ENCODE measurements at regions not wholly inside any gene's neighbourhood (a gene's known extent, or its start where the extent isn't known, plus 50 kb on each side); places are given as distances from the start of the nearest gene placed in this dataset.

GRCh38 chr4:162565730-162566129, 401.9 kb upstream of the FSTL5 start:
- ATAC-seq, result no peak
- H3K27me3 ChIP-seq, result no peaks in the 10 kb centered on the region
- no peaks in the 10 kb centered on the region for H3K36me3 ChIP-seq
- no peak overlapping the region for H3K27ac ChIP-seq
- no peak overlapping the region for H3K4me3 ChIP-seq
- H3K4me1 ChIP-seq, result no peaks in the 10 kb centered on the region
- TF ChIP-seq CTCF (IDR thresholded peaks at IDR 0.05), result no peak
- no peaks in the 10 kb centered on the region for H3K9me3 ChIP-seq
- no peak for DNase-seq
- intact Hi-C loops (cut with DNase I), result no loop called here

- no peak for TF ChIP-seq CTCF (IDR thresholded peaks at IDR 0.05)
- intact Hi-C loops (cut with DNase I), result no loop called here
- Histone ChIP-seq H3K4me1 (no peaks in the 10 kb centered on the region), H3K4me3 (no peak overlapping the region), H3K27me3 (no peaks in the 10 kb centered on the region), H3K36me3 (no peaks in the 10 kb centered on the region), H3K27ac (no peak overlapping the region), H3K9me3 (peaks cover 0 to 4% of the 10 kb centered on the region in 2 donors)
- ATAC-seq (no peak), DNase-seq (no peak)
Measured at GRCh38 chr4:162560073-162560472, 396.3 kb upstream of the FSTL5 start.

- no peak for DNase-seq
- H3K9me3 ChIP-seq, result peaks cover 0 to 6% of the 10 kb centered on the region in 2 donors
- TF ChIP-seq CTCF (IDR thresholded peaks at IDR 0.05), result no peak
- no peak overlapping the region for H3K27ac ChIP-seq
- intact Hi-C loops (cut with DNase I), result no loop called here
- no peaks in the 10 kb centered on the region for H3K36me3 ChIP-seq
- no peaks in the 10 kb centered on the region for H3K27me3 ChIP-seq
- no peak for ATAC-seq
- no peaks in the 10 kb centered on the region for H3K4me1 ChIP-seq
- no peak overlapping the region for H3K4me3 ChIP-seq
Measured at GRCh38 chr4:162557516-162558106, 393.8 kb upstream of the FSTL5 start.

- Histone ChIP-seq H3K9me3 (no peaks in the 10 kb centered on the region), H3K27me3 (no peaks in the 10 kb centered on the region), H3K4me1 (no peaks in the 10 kb centered on the region), H3K4me3 (no peak overlapping the region), H3K27ac (no peak overlapping the region), H3K36me3 (no peaks in the 10 kb centered on the region)
- DNase-seq, result no peak
- TF ChIP-seq CTCF (IDR thresholded peaks at IDR 0.05), result no peak
- intact Hi-C loops (cut with DNase I), result no loop called here
- no peak for ATAC-seq
Measured at GRCh38 chr4:162535121-162535520, 371.3 kb upstream of the FSTL5 start.

- H3K4me3 ChIP-seq, result no peak overlapping the region
- no peak for ATAC-seq
- no peaks in the 10 kb centered on the region for H3K4me1 ChIP-seq
- no peak for TF ChIP-seq CTCF (IDR thresholded peaks at IDR 0.05)
- no peaks in the 10 kb centered on the region for H3K36me3 ChIP-seq
- no peaks in the 10 kb centered on the region for H3K27me3 ChIP-seq
- H3K9me3 ChIP-seq, result no peaks in the 10 kb centered on the region
- intact Hi-C loops (cut with DNase I), result no loop called here
- no peak overlapping the region for H3K27ac ChIP-seq
- DNase-seq, result no peak
Measured at GRCh38 chr4:162523171-162523570, 359.4 kb upstream of the FSTL5 start.

All from left lung (tissue), 4 donors.